GM12878 (cell line): ENCODE measurements at regions not wholly inside any gene's neighbourhood (a gene's known extent, or its start where the extent isn't known, plus 50 kb on each side); places are given as distances from the start of the nearest gene placed in this dataset.
A peak's percentile ranks its signal among the peaks of the same experiment; 100 is the strongest.
"Not testable (repeated sequence)": the region's sequence is repeated elsewhere in the genome, so short reads cannot be mapped to it uniquely, and the experiment has no call there.

Experiments
- CHD2 ChIP-seq: IDR thresholded peaks from 2 replicates; pipeline ENCODE4 v1.6.1; 2011; ENCODE audit warnings: low read depth, low read length, improper control_type of control experiment, borderline replicate concordance
- CHD4 ChIP-seq: fragments of 200-600 bp; sonication (generic); IDR thresholded peaks from 2 replicates; pipeline ENCODE4 v1.6.1; 2016; ENCODE audit warnings: mild to moderate bottlenecking
- CTCF ChIP-seq, 3 experiments: IDR thresholded peaks in 2 of 3; conservative IDR thresholded peaks in 1 of 3; 2 replicates each; pipeline ENCODE4 v1.5.1; 2011; ENCODE audit warnings: low read depth in 3 of 3, low read length in 3 of 3, mild to moderate bottlenecking in 3 of 3, control low read depth in 2 of 3, moderate library complexity in 2 of 3, inconsistent platforms in 1 of 3, mixed read lengths in 1 of 3; ENCODE audit not compliant: control insufficient read depth in 2 of 3, insufficient read depth in 1 of 3; ENCODE audit errors: extremely low read depth in 1 of 3
- GABPA ChIP-seq: IDR thresholded peaks from 2 replicates; pipeline ENCODE4 v1.6.1; 2014; ENCODE audit warnings: antibody characterized with exemption, low read depth, mild to moderate bottlenecking, inconsistent platforms
- PAX5 ChIP-seq: IDR thresholded peaks from 2 replicates; pipeline ENCODE4 v1.6.1; 2011; ENCODE audit warnings: low read depth, low read length, borderline replicate concordance
- POLR2AphosphoS5 ChIP-seq: IDR thresholded peaks from 2 replicates; pipeline ENCODE4 v1.6.1; 2011; ENCODE audit warnings: mild to moderate bottlenecking, low read length, inconsistent platforms
- SMC3 ChIP-seq: IDR thresholded peaks from 2 replicates; pipeline ENCODE4 v1.6.1; 2011; ENCODE audit warnings: low read length, improper control_type of control experiment, borderline replicate concordance
- ZNF384 ChIP-seq: IDR thresholded peaks from 2 replicates; pipeline ENCODE4 v1.6.1; 2012; ENCODE audit warnings: low read depth, mild to moderate bottlenecking, low read length, improper control_type of control experiment, borderline replicate concordance
- TF ChIP-seq, protein P1 (sequence below): fragments of 450-650 bp; IDR thresholded peaks from 2 replicates; pipeline ENCODE4 v1.6.1; 2017; ENCODE audit warnings: mild to moderate bottlenecking
- TF ChIP-seq, protein P2 (sequence below): fragments of 450-650 bp; IDR thresholded peaks from 2 replicates; pipeline ENCODE4 v1.6.1; 2016; ENCODE audit warnings: mild to moderate bottlenecking, moderate library complexity, borderline replicate concordance
- TF ChIP-seq, protein P3 (sequence below): IDR thresholded peaks from 2 replicates; pipeline ENCODE4 v1.6.1; 2012; ENCODE audit warnings: low read depth, low read length, improper control_type of control experiment
- TF ChIP-seq, protein P4 (sequence below): IDR thresholded peaks from 2 replicates; pipeline ENCODE4 v1.6.1; 2012; ENCODE audit warnings: mild to moderate bottlenecking, low read depth, low read length

GRCh38 chr17:45592433-45592923 is 102.0 kb upstream of the PLEKHM1 start:
- TF ChIP-seq, protein P1, sequence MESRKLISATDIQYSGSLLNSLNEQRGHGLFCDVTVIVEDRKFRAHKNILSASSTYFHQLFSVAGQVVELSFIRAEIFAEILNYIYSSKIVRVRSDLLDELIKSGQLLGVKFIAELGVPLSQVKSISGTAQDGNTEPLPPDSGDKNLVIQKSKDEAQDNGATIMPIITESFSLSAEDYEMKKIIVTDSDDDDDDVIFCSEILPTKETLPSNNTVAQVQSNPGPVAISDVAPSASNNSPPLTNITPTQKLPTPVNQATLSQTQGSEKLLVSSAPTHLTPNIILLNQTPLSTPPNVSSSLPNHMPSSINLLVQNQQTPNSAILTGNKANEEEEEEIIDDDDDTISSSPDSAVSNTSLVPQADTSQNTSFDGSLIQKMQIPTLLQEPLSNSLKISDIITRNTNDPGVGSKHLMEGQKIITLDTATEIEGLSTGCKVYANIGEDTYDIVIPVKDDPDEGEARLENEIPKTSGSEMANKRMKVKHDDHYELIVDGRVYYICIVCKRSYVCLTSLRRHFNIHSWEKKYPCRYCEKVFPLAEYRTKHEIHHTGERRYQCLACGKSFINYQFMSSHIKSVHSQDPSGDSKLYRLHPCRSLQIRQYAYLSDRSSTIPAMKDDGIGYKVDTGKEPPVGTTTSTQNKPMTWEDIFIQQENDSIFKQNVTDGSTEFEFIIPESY = not testable (repeated sequence)
- TF ChIP-seq, protein P2, sequence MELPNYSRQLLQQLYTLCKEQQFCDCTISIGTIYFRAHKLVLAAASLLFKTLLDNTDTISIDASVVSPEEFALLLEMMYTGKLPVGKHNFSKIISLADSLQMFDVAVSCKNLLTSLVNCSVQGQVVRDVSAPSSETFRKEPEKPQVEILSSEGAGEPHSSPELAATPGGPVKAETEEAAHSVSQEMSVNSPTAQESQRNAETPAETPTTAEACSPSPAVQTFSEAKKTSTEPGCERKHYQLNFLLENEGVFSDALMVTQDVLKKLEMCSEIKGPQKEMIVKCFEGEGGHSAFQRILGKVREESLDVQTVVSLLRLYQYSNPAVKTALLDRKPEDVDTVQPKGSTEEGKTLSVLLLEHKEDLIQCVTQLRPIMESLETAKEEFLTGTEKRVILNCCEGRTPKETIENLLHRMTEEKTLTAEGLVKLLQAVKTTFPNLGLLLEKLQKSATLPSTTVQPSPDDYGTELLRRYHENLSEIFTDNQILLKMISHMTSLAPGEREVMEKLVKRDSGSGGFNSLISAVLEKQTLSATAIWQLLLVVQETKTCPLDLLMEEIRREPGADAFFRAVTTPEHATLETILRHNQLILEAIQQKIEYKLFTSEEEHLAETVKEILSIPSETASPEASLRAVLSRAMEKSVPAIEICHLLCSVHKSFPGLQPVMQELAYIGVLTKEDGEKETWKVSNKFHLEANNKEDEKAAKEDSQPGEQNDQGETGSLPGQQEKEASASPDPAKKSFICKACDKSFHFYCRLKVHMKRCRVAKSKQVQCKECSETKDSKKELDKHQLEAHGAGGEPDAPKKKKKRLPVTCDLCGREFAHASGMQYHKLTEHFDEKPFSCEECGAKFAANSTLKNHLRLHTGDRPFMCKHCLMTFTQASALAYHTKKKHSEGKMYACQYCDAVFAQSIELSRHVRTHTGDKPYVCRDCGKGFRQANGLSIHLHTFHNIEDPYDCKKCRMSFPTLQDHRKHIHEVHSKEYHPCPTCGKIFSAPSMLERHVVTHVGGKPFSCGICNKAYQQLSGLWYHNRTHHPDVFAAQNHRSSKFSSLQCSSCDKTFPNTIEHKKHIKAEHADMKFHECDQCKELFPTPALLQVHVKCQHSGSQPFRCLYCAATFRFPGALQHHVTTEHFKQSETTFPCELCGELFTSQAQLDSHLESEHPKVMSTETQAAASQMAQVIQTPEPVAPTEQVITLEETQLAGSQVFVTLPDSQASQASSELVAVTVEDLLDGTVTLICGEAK = not testable (repeated sequence)
- not testable (repeated sequence) for TF ChIP-seq POLR2AphosphoS5, CHD4, PAX5, ZNF384, GABPA, CHD2
- TF ChIP-seq CTCF (IDR thresholded peaks at IDR 0.05 in 2 of 3, conservative IDR thresholded peaks at IDR 0.05 in 1 of 3; ENCODE audit: control insufficient read depth in 2 of 3, extremely low read depth in 1 of 3, insufficient read depth in 1 of 3, low read depth in 3 of 3, low read length in 3 of 3) = peak; percentile 62 to 72 (median 65)
- peak; percentile 69 for TF ChIP-seq SMC3
- TF ChIP-seq, protein P3, sequence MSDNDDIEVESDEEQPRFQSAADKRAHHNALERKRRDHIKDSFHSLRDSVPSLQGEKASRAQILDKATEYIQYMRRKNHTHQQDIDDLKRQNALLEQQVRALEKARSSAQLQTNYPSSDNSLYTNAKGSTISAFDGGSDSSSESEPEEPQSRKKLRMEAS = not testable (repeated sequence)
- TF ChIP-seq, protein P4, sequence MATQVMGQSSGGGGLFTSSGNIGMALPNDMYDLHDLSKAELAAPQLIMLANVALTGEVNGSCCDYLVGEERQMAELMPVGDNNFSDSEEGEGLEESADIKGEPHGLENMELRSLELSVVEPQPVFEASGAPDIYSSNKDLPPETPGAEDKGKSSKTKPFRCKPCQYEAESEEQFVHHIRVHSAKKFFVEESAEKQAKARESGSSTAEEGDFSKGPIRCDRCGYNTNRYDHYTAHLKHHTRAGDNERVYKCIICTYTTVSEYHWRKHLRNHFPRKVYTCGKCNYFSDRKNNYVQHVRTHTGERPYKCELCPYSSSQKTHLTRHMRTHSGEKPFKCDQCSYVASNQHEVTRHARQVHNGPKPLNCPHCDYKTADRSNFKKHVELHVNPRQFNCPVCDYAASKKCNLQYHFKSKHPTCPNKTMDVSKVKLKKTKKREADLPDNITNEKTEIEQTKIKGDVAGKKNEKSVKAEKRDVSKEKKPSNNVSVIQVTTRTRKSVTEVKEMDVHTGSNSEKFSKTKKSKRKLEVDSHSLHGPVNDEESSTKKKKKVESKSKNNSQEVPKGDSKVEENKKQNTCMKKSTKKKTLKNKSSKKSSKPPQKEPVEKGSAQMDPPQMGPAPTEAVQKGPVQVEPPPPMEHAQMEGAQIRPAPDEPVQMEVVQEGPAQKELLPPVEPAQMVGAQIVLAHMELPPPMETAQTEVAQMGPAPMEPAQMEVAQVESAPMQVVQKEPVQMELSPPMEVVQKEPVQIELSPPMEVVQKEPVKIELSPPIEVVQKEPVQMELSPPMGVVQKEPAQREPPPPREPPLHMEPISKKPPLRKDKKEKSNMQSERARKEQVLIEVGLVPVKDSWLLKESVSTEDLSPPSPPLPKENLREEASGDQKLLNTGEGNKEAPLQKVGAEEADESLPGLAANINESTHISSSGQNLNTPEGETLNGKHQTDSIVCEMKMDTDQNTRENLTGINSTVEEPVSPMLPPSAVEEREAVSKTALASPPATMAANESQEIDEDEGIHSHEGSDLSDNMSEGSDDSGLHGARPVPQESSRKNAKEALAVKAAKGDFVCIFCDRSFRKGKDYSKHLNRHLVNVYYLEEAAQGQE = not testable (repeated sequence)
